Thyroid gland (tissue), 4 donors: ENCODE measurements at regions not wholly inside any gene's neighbourhood (a gene's known extent, or its start where the extent isn't known, plus 50 kb on each side); places are given as distances from the start of the nearest gene placed in this dataset.

Experiments
- DNase-seq, 2 donors: peaks; one replicate each; pipeline ENCODE4 v3.0.0-alpha.2; 2019
- H3K27ac ChIP-seq, 3 donors: fragments of 200-600 bp; sonication (generic); 1 replicate in 2 of 3; 2 replicates in 1 of 3; pipeline ENCODE4 v1.5.1; 2016 to 2019; ENCODE audit warnings: mild to moderate bottlenecking in 1 of 3, moderate library complexity in 1 of 3
- H3K27me3 ChIP-seq: fragments of 200-600 bp; sonication (generic); one replicate; pipeline ENCODE4 v1.5.1; 2019
- H3K36me3 ChIP-seq, 2 donors: fragments of 200-600 bp; sonication (generic); one replicate each; pipeline ENCODE4 v1.5.1; 2016 to 2019
- H3K4me1 ChIP-seq, 2 donors: fragments of 200-600 bp; sonication (generic); one replicate each; pipeline ENCODE4 v1.5.1; 2017 to 2019
- H3K4me3 ChIP-seq, 3 donors: fragments of 200-600 bp; sonication (generic); replicated peaks in 1 of 3; 1 replicate in 2 of 3; 2 replicates in 1 of 3; pipeline ENCODE4 v1.5.1; 2016; ENCODE audit warnings: mild to moderate bottlenecking in 1 of 3
- H3K9me3 ChIP-seq: fragments of 200-600 bp; sonication (generic); one replicate; pipeline ENCODE4 v1.5.1; 2017
- CTCF ChIP-seq, 6 experiments: fragments of 200-600 bp in 3 of 6; fragments of 450-650 bp in 3 of 6; sonication (generic) in 3 of 6; IDR thresholded peaks; one replicate each; pipeline ENCODE4 v1.5.1; 2016 to 2019; ENCODE audit warnings: antibody characterized with exemption in 6 of 6, mild to moderate bottlenecking in 2 of 6, inconsistent platforms in 1 of 6, moderate library complexity in 1 of 6
- POLR2A ChIP-seq, 2 donors: fragments of 450-650 bp; IDR thresholded peaks; one replicate each; pipeline ENCODE4 v1.6.1; 2017; ENCODE audit warnings: antibody characterized with exemption in 2 of 2, mild to moderate bottlenecking in 2 of 2, moderate library complexity in 1 of 2
- WGBS, 2 donors: methylation state at CpG; one replicate each; pipeline ENCODE4 v1.1.5; 2017; 5-methylcytosine and 5-hydroxymethylcytosine counted together
- intact Hi-C: fragments of 100-400 bp; cut with DNase I; formaldehyde crosslinking; loops from one replicate; pipeline ENCODE4 v1.15.1; 2023

- Histone ChIP-seq H3K27me3 (no peaks in the 10 kb centered on the region), H3K27ac (no peak overlapping the region), H3K4me1 (no peaks in the 10 kb centered on the region), H3K9me3 (no peaks in the 10 kb centered on the region), H3K36me3 (no peaks in the 10 kb centered on the region), H3K4me3 (no peak overlapping the region)
- TF ChIP-seq CTCF (IDR thresholded peaks at IDR 0.05) (no peak), POLR2A (IDR thresholded peaks at IDR 0.05) (no peak)
- DNase-seq: no peak
- WGBS, 2 donors: 93 to 96% methylated on average over 2 of the region's 2 CpGs
- intact Hi-C loops: no loop called here
Measured at GRCh38 chr6:14335071-14335470, 217.5 kb downstream of the CD83 start.

- intact Hi-C loops: no loop called here
- H3K27ac ChIP-seq: no peak overlapping the region
- DNase-seq: no peak
- no peaks in the 10 kb centered on the region for H3K4me1 ChIP-seq
- H3K4me3 ChIP-seq: no peak overlapping the region
- no peaks in the 10 kb centered on the region for H3K27me3 ChIP-seq
- H3K9me3 ChIP-seq: no peaks in the 10 kb centered on the region
- TF ChIP-seq CTCF (IDR thresholded peaks at IDR 0.05) (no peak), POLR2A (IDR thresholded peaks at IDR 0.05) (no peak)
- 84 to 91% methylated on average over 3 of the region's 3 CpGs for WGBS, 2 donors
- H3K36me3 ChIP-seq: no peaks in the 10 kb centered on the region
Measured at GRCh38 chr6:14337152-14337551, 219.6 kb downstream of the CD83 start.

GRCh38 chr6:14339172-14339571 lies 221.6 kb downstream of the CD83 start:
- no peak overlapping the region for H3K27ac ChIP-seq
- H3K4me3 ChIP-seq: no peak overlapping the region
- H3K4me1 ChIP-seq: no peaks in the 10 kb centered on the region
- no peaks in the 10 kb centered on the region for H3K27me3 ChIP-seq
- TF ChIP-seq POLR2A (IDR thresholded peaks at IDR 0.05) (no peak), CTCF (IDR thresholded peaks at IDR 0.05) (no peak)
- WGBS, 2 donors: 96 to 100% methylated on average over 1 of the region's 1 CpG
- intact Hi-C loops: no loop called here
- H3K9me3 ChIP-seq: no peaks in the 10 kb centered on the region
- H3K36me3 ChIP-seq: no peaks in the 10 kb centered on the region
- DNase-seq: no peak

- intact Hi-C loops: no loop called here
- DNase-seq: no peak
- Histone ChIP-seq H3K27me3 (no peaks in the 10 kb centered on the region), H3K4me1 (no peaks in the 10 kb centered on the region), H3K27ac (no peak overlapping the region), H3K4me3 (no peak overlapping the region), H3K9me3 (no peaks in the 10 kb centered on the region), H3K36me3 (no peaks in the 10 kb centered on the region)
- 85 to 94% methylated on average over 4 of the region's 4 CpGs for WGBS, 2 donors
- TF ChIP-seq CTCF (IDR thresholded peaks at IDR 0.05): no peak
- TF ChIP-seq POLR2A (IDR thresholded peaks at IDR 0.05): no peak
Measured at GRCh38 chr6:14339711-14340584, 222.4 kb downstream of the CD83 start.

GRCh38 chr6:14344486-14344885 lies 226.9 kb downstream of the CD83 start:
- Histone ChIP-seq H3K9me3 (no peaks in the 10 kb centered on the region), H3K36me3 (no peaks in the 10 kb centered on the region), H3K27me3 (no peaks in the 10 kb centered on the region), H3K4me3 (no peak overlapping the region), H3K27ac (no peak overlapping the region), H3K4me1 (no peaks in the 10 kb centered on the region)
- intact Hi-C loops: no loop called here
- no peak for DNase-seq
- TF ChIP-seq CTCF (IDR thresholded peaks at IDR 0.05) (no peak), POLR2A (IDR thresholded peaks at IDR 0.05) (no peak)
- WGBS, 2 donors: 76 to 96% methylated on average over 6 of the region's 6 CpGs
